ELF-1 (cell line): ENCODE measurements at regions not wholly inside any gene's neighbourhood (a gene's known extent, or its start where the extent isn't known, plus 50 kb on each side); places are given as distances from the start of the nearest gene placed in this dataset.
"Not testable (repeated sequence)": the region's sequence is repeated elsewhere in the genome, so short reads cannot be mapped to it uniquely, and the experiment has no call there.

Experiments
- DNase-seq: peaks from one replicate; pipeline ENCODE4 v3.0.0-alpha.2; 2016; ENCODE audit warnings: low read depth, low spot score

- no peak for DNase-seq
Observed at GRCh38 chr5:98540056-98540455, 233.4 kb upstream of the RGMB start.

- DNase-seq, result no peak
Observed at GRCh38 chr5:98541641-98542040, 231.8 kb upstream of the RGMB start.

GRCh38 chr5:98543490-98543889, 230.0 kb upstream of the RGMB start:
- DNase-seq, result no peak

- DNase-seq, result not testable (repeated sequence)
Observed at GRCh38 chr5:98546924-98547323, 226.5 kb upstream of the RGMB start.

GRCh38 chr5:98556712-98557111, 216.8 kb upstream of the RGMB start:
- no peak for DNase-seq

- no peak for DNase-seq
Observed at GRCh38 chr5:98557916-98558315, 215.5 kb upstream of the RGMB start.

- no peak for DNase-seq
Observed at GRCh38 chr5:98563885-98564653, 209.4 kb upstream of the RGMB start.

GRCh38 chr5:98564836-98565235, 208.6 kb upstream of the RGMB start:
- DNase-seq, result no peak

GRCh38 chr5:98568336-98568735, 205.1 kb upstream of the RGMB start:
- no peak for DNase-seq

GRCh38 chr5:98569288-98569687, 204.2 kb upstream of the RGMB start:
- DNase-seq, result no peak

GRCh38 chr5:98570010-98570409, 203.5 kb upstream of the RGMB start:
- DNase-seq, result no peak

GRCh38 chr5:98570661-98571191, 202.7 kb upstream of the RGMB start:
- DNase-seq, result peak; percentile 3

GRCh38 chr5:98573834-98574320, 199.6 kb upstream of the RGMB start:
- no peak for DNase-seq

- no peak for DNase-seq
Observed at GRCh38 chr5:98576275-98576674, 197.2 kb upstream of the RGMB start.

GRCh38 chr5:98578438-98578837, 195.0 kb upstream of the RGMB start:
- no peak for DNase-seq

GRCh38 chr5:98581112-98581997, 192.1 kb upstream of the RGMB start:
- no peak for DNase-seq

GRCh38 chr5:98583586-98583985, 189.9 kb upstream of the RGMB start:
- no peak for DNase-seq

- no peak for DNase-seq
Observed at GRCh38 chr5:98585661-98586310, 187.7 kb upstream of the RGMB start.

GRCh38 chr5:98586581-98586980, 186.9 kb upstream of the RGMB start:
- no peak for DNase-seq

- DNase-seq, result no peak
Observed at GRCh38 chr5:98587166-98587565, 186.3 kb upstream of the RGMB start.

- no peak for DNase-seq
Observed at GRCh38 chr5:98588215-98588614, 185.2 kb upstream of the RGMB start.

GRCh38 chr5:98593418-98593817, 180.0 kb upstream of the RGMB start:
- no peak for DNase-seq
